ENCODE measurements at regions not wholly inside any gene's neighbourhood (a gene's known extent, or its start where the extent isn't known, plus 50 kb on each side); places are given as distances from the start of the nearest gene placed in this dataset.

DNA sequence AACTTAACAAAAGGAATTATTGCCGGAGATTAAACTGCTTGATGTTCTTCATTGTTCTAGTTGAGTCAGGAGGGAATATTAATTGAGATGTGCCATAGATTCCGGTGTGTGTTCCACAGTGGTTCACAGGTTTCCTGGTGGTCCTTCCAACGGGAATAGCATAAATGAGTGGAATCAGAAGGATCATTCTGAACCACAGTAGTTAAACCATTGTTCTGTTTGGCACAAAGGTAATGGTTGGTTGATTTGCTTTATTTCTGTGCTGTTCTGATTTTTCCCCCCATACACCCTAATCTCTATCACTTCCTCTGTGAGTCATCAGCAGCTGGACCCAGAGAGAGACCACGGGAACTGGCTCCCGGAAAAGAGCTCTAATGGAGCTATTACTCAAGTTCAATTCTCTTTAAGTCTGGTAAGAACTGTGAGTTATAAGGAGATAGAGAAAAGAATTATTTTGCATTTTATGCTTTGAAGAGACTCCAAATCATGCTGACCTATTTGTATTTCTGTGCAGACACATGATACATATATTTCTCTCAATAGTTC lies 627.2 kb downstream of the ZIC1 start:
- H3K36me3 ChIP-seq = no peaks in the 10 kb centered on the region
- DNase-seq (no peak), ATAC-seq (no peak)
- peaks cover 0 to 2% of the 10 kb centered on the region in 2 donors for H3K27me3 ChIP-seq
- 53% methylated on average over 5 of the region's 5 CpGs for WGBS (ENCODE audit: insufficient coverage, low coverage, low lambda C conversion rate, missing lambda C conversion rate)
- no peaks in the 10 kb centered on the region for H3K9me3 ChIP-seq
- no peak for TF ChIP-seq POLR2A (IDR thresholded peaks at IDR 0.05)
- no peak for TF ChIP-seq CTCF (IDR thresholded peaks at IDR 0.05)
- intact Hi-C loops (cut with DNase I) = no loop called here
- H3K4me1 ChIP-seq = no peaks in the 10 kb centered on the region
- H3K27ac ChIP-seq = no peak overlapping the region
- no peak overlapping the region for H3K4me3 ChIP-seq

GRCh38 chr3:148042663-148043445 lies 633.7 kb downstream of the ZIC1 start:
- H3K9me3 ChIP-seq = no peaks in the 10 kb centered on the region
- TF ChIP-seq POLR2A (IDR thresholded peaks at IDR 0.05) (no peak), CTCF (IDR thresholded peaks at IDR 0.05) (no peak)
- DNase-seq (no peak), ATAC-seq (no peak)
- intact Hi-C loops (cut with DNase I) = no loop called here
- H3K4me1 ChIP-seq = no peaks in the 10 kb centered on the region
- no peak overlapping the region for H3K4me3 ChIP-seq
- no peak overlapping the region for H3K27ac ChIP-seq
- 60% methylated on average over 6 of the region's 6 CpGs for WGBS (ENCODE audit: insufficient coverage, low coverage, low lambda C conversion rate, missing lambda C conversion rate)
- no peaks in the 10 kb centered on the region for H3K36me3 ChIP-seq
- no peaks in the 10 kb centered on the region for H3K27me3 ChIP-seq

DNA sequence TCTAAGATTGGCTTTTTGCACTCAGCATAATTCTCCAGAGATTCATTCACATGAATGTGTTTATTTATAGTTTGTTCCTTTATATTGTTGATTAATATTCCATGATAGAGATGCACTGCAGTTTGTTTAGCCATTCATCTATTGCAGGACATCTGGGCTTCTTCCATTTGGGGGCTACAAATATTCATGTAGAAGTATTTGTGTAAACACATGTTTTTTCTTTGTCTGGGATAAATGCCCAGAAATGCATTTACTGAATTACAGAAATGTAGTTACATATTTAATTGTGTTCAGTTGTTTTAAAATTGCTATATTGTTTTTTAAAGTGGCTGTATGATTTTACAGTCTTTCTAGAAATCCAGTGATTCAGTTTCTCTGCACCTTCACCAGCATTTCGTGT lies 635.0 kb downstream of the ZIC1 start:
- H3K27me3 ChIP-seq = no peaks in the 10 kb centered on the region
- WGBS (ENCODE audit: insufficient coverage, low coverage, low lambda C conversion rate, missing lambda C conversion rate) = 25% methylated on average over 1 of the region's 1 CpG
- intact Hi-C loops (cut with DNase I) = no loop called here
- ATAC-seq (no peak), DNase-seq (no peak)
- no peak overlapping the region for H3K27ac ChIP-seq
- H3K36me3 ChIP-seq = no peaks in the 10 kb centered on the region
- H3K9me3 ChIP-seq = no peaks in the 10 kb centered on the region
- H3K4me1 ChIP-seq = no peaks in the 10 kb centered on the region
- no peak overlapping the region for H3K4me3 ChIP-seq
- TF ChIP-seq CTCF (IDR thresholded peaks at IDR 0.05) = no peak
- TF ChIP-seq POLR2A (IDR thresholded peaks at IDR 0.05) = no peak

GRCh38 chr3:148054999-148055398 lies 642.7 kb upstream of the AGTR1 start:
- no peak overlapping the region for H3K4me3 ChIP-seq
- no peaks in the 10 kb centered on the region for H3K27me3 ChIP-seq
- no peaks in the 10 kb centered on the region for H3K36me3 ChIP-seq
- intact Hi-C loops (cut with DNase I) = no loop called here
- ATAC-seq = no peak
- H3K9me3 ChIP-seq = no peaks in the 10 kb centered on the region
- no peak for TF ChIP-seq CTCF (IDR thresholded peaks at IDR 0.05)
- no peak for TF ChIP-seq POLR2A (IDR thresholded peaks at IDR 0.05)
- no peak for DNase-seq
- WGBS (ENCODE audit: insufficient coverage, low coverage, low lambda C conversion rate, missing lambda C conversion rate) = 45% methylated on average over 2 of the region's 2 CpGs
- no peak overlapping the region for H3K27ac ChIP-seq
- no peaks in the 10 kb centered on the region for H3K4me1 ChIP-seq
